GM18858 (cell line): ENCODE measurements at regions not wholly inside any gene's neighbourhood (a gene's known extent, or its start where the extent isn't known, plus 50 kb on each side); places are given as distances from the start of the nearest gene placed in this dataset.

ENCODE experiments used
- ATAC-seq: cut with Tn5 transposase; IDR thresholded peaks from one replicate; pipeline ENCODE4 v1.9.1; 2021; ENCODE audit not compliant: unreplicated experiment

GRCh38 chr15:39227001-39227400 is 353.9 kb upstream of the THBS1 start:
- no peak for ATAC-seq

- no peak for ATAC-seq
Observed at GRCh38 chr15:39228889-39229288, 352.0 kb upstream of the THBS1 start.

- ATAC-seq: no peak
Observed at GRCh38 chr15:39230205-39230907, 350.5 kb upstream of the THBS1 start.

GRCh38 chr15:39230908-39231285 is 350.0 kb upstream of the THBS1 start:
- no peak for ATAC-seq

GRCh38 chr15:39232512-39232911 is 348.4 kb upstream of the THBS1 start:
- ATAC-seq: no peak

- ATAC-seq: no peak
Observed at GRCh38 chr15:39235084-39235795, 345.6 kb upstream of the THBS1 start.

GRCh38 chr15:39236375-39236774 is 344.5 kb upstream of the THBS1 start:
- ATAC-seq: no peak

- no peak for ATAC-seq
Observed at GRCh38 chr15:39238443-39238842, 342.4 kb upstream of the THBS1 start.

- ATAC-seq: no peak
Observed at GRCh38 chr15:39239562-39239961, 341.3 kb upstream of the THBS1 start.

GRCh38 chr15:39242345-39242744 is 338.5 kb upstream of the THBS1 start:
- ATAC-seq: no peak

GRCh38 chr15:39243396-39243795 is 337.5 kb upstream of the THBS1 start:
- no peak for ATAC-seq

- no peak for ATAC-seq
Observed at GRCh38 chr15:39244776-39245175, 336.1 kb upstream of the THBS1 start.

- no peak for ATAC-seq
Observed at GRCh38 chr15:39246523-39246922, 334.4 kb upstream of the THBS1 start.

- no peak for ATAC-seq
Observed at GRCh38 chr15:39247574-39247973, 333.3 kb upstream of the THBS1 start.

- no peak for ATAC-seq
Observed at GRCh38 chr15:39248204-39248603, 332.7 kb upstream of the THBS1 start.

GRCh38 chr15:39250001-39250400 is 330.9 kb upstream of the THBS1 start:
- no peak for ATAC-seq

- ATAC-seq: no peak
Observed at GRCh38 chr15:39250460-39251186, 330.3 kb upstream of the THBS1 start.

GRCh38 chr15:39251413-39252133 is 329.3 kb upstream of the THBS1 start:
- no peak for ATAC-seq

- no peak for ATAC-seq
Observed at GRCh38 chr15:39252134-39252470, 328.8 kb upstream of the THBS1 start.

- ATAC-seq: no peak
Observed at GRCh38 chr15:39253552-39253951, 327.3 kb upstream of the THBS1 start.

GRCh38 chr15:39254181-39254580 is 326.7 kb upstream of the THBS1 start:
- ATAC-seq: no peak

GRCh38 chr15:39255760-39256159 is 325.1 kb upstream of the THBS1 start:
- no peak for ATAC-seq
